Caco-2 (cell line): ENCODE measurements at regions not wholly inside any gene's neighbourhood (a gene's known extent, or its start where the extent isn't known, plus 50 kb on each side); places are given as distances from the start of the nearest gene placed in this dataset.

Experiments
- BruUV-seq: library from RNA; stranded (reverse); fragments of 400-500 nt; replicated peaks from 2 replicates; lab custom pipeline; 2021; lab: Mats Ljungman, UMichigan
- CTCF ChIA-PET: fragments of 300-600 bp; sonication (Branson Sonifier 250); formaldehyde crosslinking; loops from one replicate; lab custom pipeline; 2022; ENCODE audit warnings: antibody characterized with exemption; lab: Charles Lee
- POLR2A ChIA-PET: fragments of 300-600 bp; sonication (Branson Sonifier 250); formaldehyde crosslinking; loops from one replicate; lab custom pipeline; 2022; ENCODE audit warnings: antibody characterized with exemption; lab: Charles Lee
- DNase-seq, 2 experiments: peaks; one replicate each; pipeline versions ENCODE4 v3.0.0 to v3.0.0-alpha.2; 2020 to 2022
- H3K27me3 ChIP-seq: replicated peaks from 2 replicates; pipeline ENCODE4 v1.6.0; 2011; ENCODE audit warnings: low read length; ENCODE audit not compliant: control insufficient read depth, insufficient read depth
- H3K36me3 ChIP-seq: 2 replicates; pipeline ENCODE4 v1.5.1; 2011; ENCODE audit warnings: low read length; ENCODE audit not compliant: control insufficient read depth, insufficient read depth
- H3K4me1 ChIP-seq: fragments of 250-450 bp; sonication (Bioruptor Pico); 2 replicates; pipeline ENCODE4 v1.5.1; 2020; ENCODE audit warnings: mild to moderate bottlenecking
- H3K4me3 ChIP-seq: 2 replicates; pipeline ENCODE4 v1.5.1; 2011; ENCODE audit warnings: low read depth, mild to moderate bottlenecking, control low read depth, low read length
- H3K9me3 ChIP-seq: fragments of 250-450 bp; sonication (Bioruptor Pico); 2 replicates; pipeline ENCODE4 v1.5.1; 2020; ENCODE audit warnings: mild to moderate bottlenecking, moderate library complexity
- H3K27ac Mint-ChIP-seq: one replicate; pipeline ENCODE4 v1.8.0; 2022; ENCODE audit warnings: mixed read lengths; ENCODE audit not compliant: unreplicated experiment
- H3K27me3 Mint-ChIP-seq: one replicate; pipeline ENCODE4 v1.8.0; 2022; ENCODE audit warnings: mixed read lengths; ENCODE audit not compliant: insufficient read depth, unreplicated experiment
- H3K36me3 Mint-ChIP-seq: one replicate; pipeline ENCODE4 v1.8.0; 2022; ENCODE audit warnings: mild to moderate bottlenecking, mixed read lengths; ENCODE audit not compliant: insufficient read depth, unreplicated experiment
- H3K4me1 Mint-ChIP-seq: one replicate; pipeline ENCODE4 v1.8.0; 2022; ENCODE audit warnings: low read depth, mixed read lengths; ENCODE audit not compliant: unreplicated experiment
- H3K4me3 Mint-ChIP-seq: one replicate; pipeline ENCODE4 v1.8.0; 2022; ENCODE audit warnings: mild to moderate bottlenecking, moderate library complexity, mixed read lengths; ENCODE audit not compliant: unreplicated experiment
- H3K9me3 Mint-ChIP-seq: one replicate; pipeline ENCODE4 v1.8.0; 2022; ENCODE audit warnings: mixed read lengths; ENCODE audit not compliant: unreplicated experiment
- CTCF ChIP-seq, 2 experiments: fragments of 200-600 bp in 1 of 2; IDR thresholded peaks; 1 replicate in 1 of 2; 2 replicates in 1 of 2; pipeline versions ENCODE4 v1.5.1 to v1.8.0; 2011 to 2022; ENCODE audit warnings: antibody characterized with exemption in 1 of 2, control low read depth in 1 of 2, inconsistent platforms in 1 of 2, low read depth in 1 of 2, low read length in 1 of 2, mild to moderate bottlenecking in 1 of 2, moderate library complexity in 1 of 2; ENCODE audit not compliant: insufficient read depth in 1 of 2, severe bottlenecking in 1 of 2, unreplicated experiment in 1 of 2
- intact Hi-C: fragments of 100-400 bp; cut with micrococcal nuclease; formaldehyde crosslinking; loops from one replicate; pipeline ENCODE4 v1.10.0; 2022; ENCODE audit not compliant: unreplicated experiment

GRCh38 chr3:28033059-28033784 lies 208.2 kb upstream of the CMC1 start:
- Mint-ChIP-seq H3K27me3 (no peaks in the 10 kb centered on the region), H3K4me1 (peaks cover 6% of the 10 kb centered on the region), H3K4me3 (no peak overlapping the region), H3K36me3 (no peaks in the 10 kb centered on the region), H3K9me3 (peaks cover 20% of the 10 kb centered on the region), H3K27ac (no peak overlapping the region)
- no peaks in the 10 kb centered on the region for H3K4me1 ChIP-seq
- ChIA-PET POLR2A (no interaction called here), CTCF (no interaction called here)
- no peak for TF ChIP-seq CTCF (IDR thresholded peaks at IDR 0.05; ENCODE audit: insufficient read depth in 1 of 2, low read depth in 1 of 2, low read length in 1 of 2, severe bottlenecking in 1 of 2, unreplicated experiment in 1 of 2)
- H3K27me3 ChIP-seq, result no peaks in the 10 kb centered on the region
- no TSS peak for BruUV-seq
- H3K36me3 ChIP-seq, result no peaks in the 10 kb centered on the region
- no peak for DNase-seq
- no peak overlapping the region for H3K4me3 ChIP-seq
- H3K9me3 ChIP-seq, result peaks cover 3% of the 10 kb centered on the region; the same call in 1 of the 2 replicates
- intact Hi-C loops, result no loop called here

GRCh38 chr3:28036599-28037575 lies 204.5 kb upstream of the CMC1 start:
- BruUV-seq, result no TSS peak
- TF ChIP-seq CTCF (IDR thresholded peaks at IDR 0.05; ENCODE audit: insufficient read depth in 1 of 2, low read depth in 1 of 2, low read length in 1 of 2, severe bottlenecking in 1 of 2, unreplicated experiment in 1 of 2), result no peak
- Mint-ChIP-seq H3K9me3 (peaks cover 11% of the 10 kb centered on the region), H3K27me3 (no peaks in the 10 kb centered on the region), H3K4me1 (peaks cover 6% of the 10 kb centered on the region), H3K27ac (no peak overlapping the region), H3K4me3 (no peak overlapping the region), H3K36me3 (no peaks in the 10 kb centered on the region)
- CTCF ChIA-PET, result no interaction called here
- intact Hi-C loops, result no loop called here
- DNase-seq, result no peak
- POLR2A ChIA-PET, result no interaction called here
- no peak overlapping the region for H3K4me3 ChIP-seq
- H3K27me3 ChIP-seq, result no peaks in the 10 kb centered on the region
- no peaks in the 10 kb centered on the region for H3K36me3 ChIP-seq
- no peaks in the 10 kb centered on the region for H3K9me3 ChIP-seq
- no peaks in the 10 kb centered on the region for H3K4me1 ChIP-seq

- H3K9me3 Mint-ChIP-seq, result no peaks in the 10 kb centered on the region
- H3K27me3 ChIP-seq, result no peaks in the 10 kb centered on the region
- intact Hi-C loops, result no loop called here
- no TSS peak for BruUV-seq
- no peaks in the 10 kb centered on the region for H3K36me3 Mint-ChIP-seq
- H3K9me3 ChIP-seq, result no peaks in the 10 kb centered on the region
- H3K27me3 Mint-ChIP-seq, result no peaks in the 10 kb centered on the region
- H3K4me1 Mint-ChIP-seq, result no peaks in the 10 kb centered on the region
- H3K27ac Mint-ChIP-seq, result no peak overlapping the region
- no peak for TF ChIP-seq CTCF (IDR thresholded peaks at IDR 0.05; ENCODE audit: insufficient read depth in 1 of 2, low read depth in 1 of 2, low read length in 1 of 2, severe bottlenecking in 1 of 2, unreplicated experiment in 1 of 2)
- ChIA-PET POLR2A (no interaction called here), CTCF (no interaction called here)
- DNase-seq, result no peak
- no peaks in the 10 kb centered on the region for H3K36me3 ChIP-seq
- H3K4me3 ChIP-seq, result no peak overlapping the region
- H3K4me3 Mint-ChIP-seq, result no peak overlapping the region
- H3K4me1 ChIP-seq, result no peaks in the 10 kb centered on the region
Observed at GRCh38 chr3:28039234-28039633, 202.2 kb upstream of the CMC1 start.
